Fibroblast of the aortic adventitia (primary cell): ENCODE measurements at regions not wholly inside any gene's neighbourhood (a gene's known extent, or its start where the extent isn't known, plus 50 kb on each side); places are given as distances from the start of the nearest gene placed in this dataset.

Experiments used
- DNase-seq: peaks from one replicate; pipeline ENCODE4 v3.0.0-alpha.2; 2010; ENCODE audit warnings: low read depth
- H3K4me3 ChIP-seq: 2 replicates; pipeline ENCODE4 v1.5.1; 2011; ENCODE audit warnings: low read depth, mild to moderate bottlenecking, control low read depth, low read length, moderate library complexity
- TF ChIP-seq, protein P1 (sequence below): IDR thresholded peaks from 2 replicates; pipeline ENCODE4 v1.5.1; 2011; ENCODE audit warnings: mild to moderate bottlenecking, low read length, control low read depth, inconsistent platforms; ENCODE audit not compliant: insufficient read depth

- TF ChIP-seq, protein P1, sequence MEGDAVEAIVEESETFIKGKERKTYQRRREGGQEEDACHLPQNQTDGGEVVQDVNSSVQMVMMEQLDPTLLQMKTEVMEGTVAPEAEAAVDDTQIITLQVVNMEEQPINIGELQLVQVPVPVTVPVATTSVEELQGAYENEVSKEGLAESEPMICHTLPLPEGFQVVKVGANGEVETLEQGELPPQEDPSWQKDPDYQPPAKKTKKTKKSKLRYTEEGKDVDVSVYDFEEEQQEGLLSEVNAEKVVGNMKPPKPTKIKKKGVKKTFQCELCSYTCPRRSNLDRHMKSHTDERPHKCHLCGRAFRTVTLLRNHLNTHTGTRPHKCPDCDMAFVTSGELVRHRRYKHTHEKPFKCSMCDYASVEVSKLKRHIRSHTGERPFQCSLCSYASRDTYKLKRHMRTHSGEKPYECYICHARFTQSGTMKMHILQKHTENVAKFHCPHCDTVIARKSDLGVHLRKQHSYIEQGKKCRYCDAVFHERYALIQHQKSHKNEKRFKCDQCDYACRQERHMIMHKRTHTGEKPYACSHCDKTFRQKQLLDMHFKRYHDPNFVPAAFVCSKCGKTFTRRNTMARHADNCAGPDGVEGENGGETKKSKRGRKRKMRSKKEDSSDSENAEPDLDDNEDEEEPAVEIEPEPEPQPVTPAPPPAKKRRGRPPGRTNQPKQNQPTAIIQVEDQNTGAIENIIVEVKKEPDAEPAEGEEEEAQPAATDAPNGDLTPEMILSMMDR: no peak
- DNase-seq: no peak
- no peak overlapping the region for H3K4me3 ChIP-seq
Observed at GRCh38 chr22:22796724-22797123, 90.9 kb upstream of the IGLL5 start.

DNA sequence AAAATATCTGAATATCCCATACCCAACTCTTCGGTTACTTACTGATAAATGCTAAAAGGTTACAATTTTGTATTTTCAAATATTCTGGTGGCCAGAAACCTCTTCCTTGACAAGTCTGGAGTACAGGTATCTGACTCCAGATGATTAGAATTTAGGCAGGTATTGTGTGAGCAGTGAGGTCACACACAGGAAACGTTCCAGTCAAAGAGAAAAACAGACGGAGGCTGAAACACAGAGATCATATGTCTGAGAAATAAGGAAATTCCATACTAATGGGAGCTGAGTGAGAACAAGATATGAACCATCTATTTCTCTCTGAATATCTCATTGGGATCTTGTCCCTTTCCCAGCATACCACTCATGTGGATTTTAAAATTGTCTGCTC is 89.4 kb upstream of the IGLL5 start:
- no peak for DNase-seq
- TF ChIP-seq, protein P1: no peak
- no peak overlapping the region for H3K4me3 ChIP-seq

- no peak for DNase-seq
- TF ChIP-seq, protein P1: no peak
- H3K4me3 ChIP-seq: no peak overlapping the region
Observed at GRCh38 chr22:22798716-22799115, 88.9 kb upstream of the IGLL5 start.

DNA sequence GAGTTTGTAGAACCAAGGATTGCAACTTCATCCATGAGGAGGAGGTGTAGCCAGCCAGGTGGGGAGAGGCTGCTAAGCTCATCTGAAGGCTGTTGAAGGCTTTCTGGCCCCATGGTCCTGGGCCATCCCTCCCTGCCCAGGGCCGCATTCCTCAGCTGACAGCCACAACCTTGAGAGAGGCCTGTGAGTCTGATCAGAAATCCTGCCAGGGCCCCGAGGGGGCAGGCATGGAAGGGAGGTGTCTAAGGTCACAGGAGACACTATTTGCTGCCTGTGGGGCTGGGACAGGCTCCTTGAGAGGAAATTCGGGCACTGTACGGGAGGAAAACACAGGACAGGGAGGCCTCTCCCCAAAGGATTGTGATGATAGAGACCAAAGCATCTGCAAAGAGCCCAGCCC is 88.1 kb upstream of the IGLL5 start:
- no peak for DNase-seq
- TF ChIP-seq, protein P1: no peak
- no peak overlapping the region for H3K4me3 ChIP-seq

DNA sequence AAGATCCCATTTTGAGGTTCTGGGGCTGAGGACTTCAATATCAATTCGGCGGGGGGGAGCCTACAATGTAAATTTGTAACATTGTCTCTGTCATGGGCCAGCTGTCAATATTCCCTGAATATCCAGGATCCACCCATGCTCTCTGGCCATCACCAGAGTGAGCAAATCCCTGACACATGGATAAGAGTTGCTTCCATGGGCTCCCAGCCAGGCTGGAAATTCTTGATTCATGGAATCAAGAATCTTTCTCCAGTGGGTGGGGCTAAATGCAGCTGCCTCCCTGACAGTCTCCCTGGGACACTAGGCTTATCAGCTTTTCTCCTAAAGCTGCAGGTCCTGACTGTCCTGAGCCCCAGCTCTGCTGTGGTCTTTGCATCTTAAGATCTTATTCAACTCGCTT is 86.9 kb upstream of the IGLL5 start:
- H3K4me3 ChIP-seq: no peak overlapping the region
- DNase-seq: peak; percentile 16
- TF ChIP-seq, protein P1: no peak

DNA sequence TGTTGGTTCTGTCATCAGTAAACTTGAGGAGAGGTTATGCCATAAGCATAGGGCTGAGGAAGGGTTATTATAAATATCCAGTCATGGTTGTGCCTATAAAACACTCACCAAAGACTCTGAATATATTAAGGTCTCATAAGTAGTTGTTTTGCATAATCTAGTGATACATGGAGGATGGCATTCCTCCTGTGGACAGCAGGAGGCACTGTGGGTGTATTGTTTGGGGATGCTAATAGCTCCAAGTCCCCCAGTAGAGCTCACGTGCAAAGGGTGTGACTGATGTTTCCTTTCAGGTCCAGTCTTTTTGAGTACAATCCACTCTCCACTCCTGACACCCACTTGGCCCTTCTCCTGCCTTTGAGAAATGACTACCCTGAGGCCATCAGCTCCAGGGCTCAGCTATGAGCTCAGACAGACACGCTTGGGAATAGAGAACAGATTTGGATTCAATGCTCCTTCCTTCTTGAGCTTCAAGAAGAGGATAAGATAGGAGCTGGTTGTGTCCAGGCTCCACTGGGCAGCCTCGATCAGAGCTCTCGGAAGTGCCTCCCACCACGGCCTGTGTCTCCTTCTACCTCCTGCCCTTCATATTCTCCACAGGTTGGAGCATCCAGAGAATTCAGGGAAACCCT is 85.2 kb upstream of the IGLL5 start:
- TF ChIP-seq, protein P1: no peak
- no peak overlapping the region for H3K4me3 ChIP-seq
- DNase-seq: no peak

GRCh38 chr22:22803285-22803853 is 84.2 kb upstream of the IGLL5 start:
- DNase-seq: no peak
- TF ChIP-seq, protein P1: no peak
- no peak overlapping the region for H3K4me3 ChIP-seq
